GM18907 (cell line): ENCODE measurements at regions not wholly inside any gene's neighbourhood (a gene's known extent, or its start where the extent isn't known, plus 50 kb on each side); places are given as distances from the start of the nearest gene placed in this dataset.

Experiments used
- ATAC-seq: cut with Tn5 transposase; IDR thresholded peaks from one replicate; pipeline ENCODE4 v1.9.1; 2021; ENCODE audit warnings: mild to moderate bottlenecking, moderate library complexity; ENCODE audit not compliant: unreplicated experiment

GRCh38 chr18:10370716-10371115 lies 83.7 kb upstream of the APCDD1 start:
- no peak for ATAC-seq

- no peak for ATAC-seq
Measured at GRCh38 chr18:10371165-10371564, 83.3 kb upstream of the APCDD1 start.

- no peak for ATAC-seq
Measured at GRCh38 chr18:10374195-10374594, 80.2 kb upstream of the APCDD1 start.

- no peak for ATAC-seq
Measured at GRCh38 chr18:10374636-10375293, 79.7 kb upstream of the APCDD1 start.

GRCh38 chr18:10376731-10377130 lies 77.7 kb upstream of the APCDD1 start:
- ATAC-seq, result no peak

GRCh38 chr18:10377956-10378355 lies 76.5 kb upstream of the APCDD1 start:
- ATAC-seq, result no peak

- ATAC-seq, result no peak
Measured at GRCh38 chr18:10378688-10379420, 75.6 kb upstream of the APCDD1 start.

- ATAC-seq, result no peak
Measured at GRCh38 chr18:10379522-10379921, 74.9 kb upstream of the APCDD1 start.

- no peak for ATAC-seq
Measured at GRCh38 chr18:10381516-10381915, 72.9 kb upstream of the APCDD1 start.

- ATAC-seq, result no peak
Measured at GRCh38 chr18:10381951-10382350, 72.5 kb upstream of the APCDD1 start.

- no peak for ATAC-seq
Measured at GRCh38 chr18:10386049-10386448, 68.4 kb upstream of the APCDD1 start.

GRCh38 chr18:10386956-10387355 lies 67.5 kb upstream of the APCDD1 start:
- no peak for ATAC-seq

- no peak for ATAC-seq
Measured at GRCh38 chr18:10387399-10387798, 67.0 kb upstream of the APCDD1 start.

GRCh38 chr18:10388373-10388772 lies 66.1 kb upstream of the APCDD1 start:
- ATAC-seq, result no peak

- peak; percentile 82 for ATAC-seq
Measured at GRCh38 chr18:10391506-10391905, 62.9 kb upstream of the APCDD1 start.

- ATAC-seq, result no peak
Measured at GRCh38 chr18:10397004-10397403, 57.4 kb upstream of the APCDD1 start.

GRCh38 chr18:10398571-10398970 lies 55.9 kb upstream of the APCDD1 start:
- ATAC-seq, result no peak

- no peak for ATAC-seq
Measured at GRCh38 chr18:10399465-10399864, 55.0 kb upstream of the APCDD1 start.

- no peak for ATAC-seq
Measured at GRCh38 chr18:10400534-10401307, 53.7 kb upstream of the APCDD1 start.

GRCh38 chr18:10401521-10401920 lies 52.9 kb upstream of the APCDD1 start:
- ATAC-seq, result no peak

- ATAC-seq, result no peak
Measured at GRCh38 chr18:10401930-10402329, 52.5 kb upstream of the APCDD1 start.
